ENCODE measurements at regions not wholly inside any gene's neighbourhood (a gene's known extent, or its start where the extent isn't known, plus 50 kb on each side); places are given as distances from the start of the nearest gene placed in this dataset.

- TF ChIP-seq POLR2AphosphoS5 (IDR thresholded peaks at IDR 0.05) (no peak), POLR2A (IDR thresholded peaks at IDR 0.05) (no peak)
These were observed 144.4 kb upstream of the FSTL4 start for GRCh38 chr5:133756756-133757155.

All from prostate gland (tissue), 1 donor.